ENCODE measurements at regions not wholly inside any gene's neighbourhood (a gene's known extent, or its start where the extent isn't known, plus 50 kb on each side); places are given as distances from the start of the nearest gene placed in this dataset.

DNA sequence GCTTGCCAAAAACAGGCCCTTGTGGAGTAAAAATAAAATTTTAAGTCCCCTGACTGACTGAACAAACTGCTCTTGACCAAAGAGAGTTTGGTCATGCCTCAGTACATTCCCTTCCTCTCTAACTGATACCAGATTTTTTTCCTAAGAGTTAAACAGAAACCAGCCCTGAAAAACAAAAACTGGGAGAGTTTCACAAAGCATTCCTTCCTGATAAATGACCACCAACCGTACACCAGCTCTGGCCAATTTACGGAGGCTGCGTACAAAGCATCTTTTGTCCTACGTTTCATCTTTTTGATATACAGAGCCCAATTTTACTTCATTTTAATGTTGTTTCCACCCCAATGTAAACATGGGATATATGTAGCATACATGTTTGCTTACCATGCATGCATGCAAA is 477.4 kb upstream of the HTR1E start:
- TF ChIP-seq, protein P1, sequence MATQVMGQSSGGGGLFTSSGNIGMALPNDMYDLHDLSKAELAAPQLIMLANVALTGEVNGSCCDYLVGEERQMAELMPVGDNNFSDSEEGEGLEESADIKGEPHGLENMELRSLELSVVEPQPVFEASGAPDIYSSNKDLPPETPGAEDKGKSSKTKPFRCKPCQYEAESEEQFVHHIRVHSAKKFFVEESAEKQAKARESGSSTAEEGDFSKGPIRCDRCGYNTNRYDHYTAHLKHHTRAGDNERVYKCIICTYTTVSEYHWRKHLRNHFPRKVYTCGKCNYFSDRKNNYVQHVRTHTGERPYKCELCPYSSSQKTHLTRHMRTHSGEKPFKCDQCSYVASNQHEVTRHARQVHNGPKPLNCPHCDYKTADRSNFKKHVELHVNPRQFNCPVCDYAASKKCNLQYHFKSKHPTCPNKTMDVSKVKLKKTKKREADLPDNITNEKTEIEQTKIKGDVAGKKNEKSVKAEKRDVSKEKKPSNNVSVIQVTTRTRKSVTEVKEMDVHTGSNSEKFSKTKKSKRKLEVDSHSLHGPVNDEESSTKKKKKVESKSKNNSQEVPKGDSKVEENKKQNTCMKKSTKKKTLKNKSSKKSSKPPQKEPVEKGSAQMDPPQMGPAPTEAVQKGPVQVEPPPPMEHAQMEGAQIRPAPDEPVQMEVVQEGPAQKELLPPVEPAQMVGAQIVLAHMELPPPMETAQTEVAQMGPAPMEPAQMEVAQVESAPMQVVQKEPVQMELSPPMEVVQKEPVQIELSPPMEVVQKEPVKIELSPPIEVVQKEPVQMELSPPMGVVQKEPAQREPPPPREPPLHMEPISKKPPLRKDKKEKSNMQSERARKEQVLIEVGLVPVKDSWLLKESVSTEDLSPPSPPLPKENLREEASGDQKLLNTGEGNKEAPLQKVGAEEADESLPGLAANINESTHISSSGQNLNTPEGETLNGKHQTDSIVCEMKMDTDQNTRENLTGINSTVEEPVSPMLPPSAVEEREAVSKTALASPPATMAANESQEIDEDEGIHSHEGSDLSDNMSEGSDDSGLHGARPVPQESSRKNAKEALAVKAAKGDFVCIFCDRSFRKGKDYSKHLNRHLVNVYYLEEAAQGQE (IDR thresholded peaks at IDR 0.05; ENCODE audit: low read depth), result no peak
- TF ChIP-seq EP300 (IDR thresholded peaks at IDR 0.05; ENCODE audit: borderline replicate concordance) (no peak), NFIC (IDR thresholded peaks at IDR 0.05) (no peak), FOXM1 (IDR thresholded peaks at IDR 0.05; ENCODE audit: borderline replicate concordance, low read depth) (no peak)
- TF ChIP-seq, protein P2, sequence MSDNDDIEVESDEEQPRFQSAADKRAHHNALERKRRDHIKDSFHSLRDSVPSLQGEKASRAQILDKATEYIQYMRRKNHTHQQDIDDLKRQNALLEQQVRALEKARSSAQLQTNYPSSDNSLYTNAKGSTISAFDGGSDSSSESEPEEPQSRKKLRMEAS (IDR thresholded peaks at IDR 0.05), result no peak

DNA sequence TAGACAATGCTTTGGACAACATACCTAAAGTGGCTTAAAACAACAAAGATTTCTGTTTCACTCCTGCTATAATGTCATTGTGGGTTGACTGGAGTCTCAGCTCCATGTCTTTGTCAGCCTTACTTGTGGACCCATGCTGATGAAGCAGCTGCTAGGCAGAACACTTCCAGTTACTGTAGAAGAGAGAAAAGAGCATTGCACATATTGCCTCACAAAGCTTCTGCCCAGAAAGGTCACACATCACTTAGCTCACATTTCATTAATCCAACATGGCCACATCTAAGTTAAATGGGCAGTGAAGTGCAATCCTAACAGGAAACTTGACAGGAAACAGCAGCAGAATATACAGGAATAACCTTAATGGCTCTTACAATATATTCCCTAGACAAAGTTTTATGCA is 480.5 kb upstream of the HTR1E start:
- TF ChIP-seq, protein P3, sequence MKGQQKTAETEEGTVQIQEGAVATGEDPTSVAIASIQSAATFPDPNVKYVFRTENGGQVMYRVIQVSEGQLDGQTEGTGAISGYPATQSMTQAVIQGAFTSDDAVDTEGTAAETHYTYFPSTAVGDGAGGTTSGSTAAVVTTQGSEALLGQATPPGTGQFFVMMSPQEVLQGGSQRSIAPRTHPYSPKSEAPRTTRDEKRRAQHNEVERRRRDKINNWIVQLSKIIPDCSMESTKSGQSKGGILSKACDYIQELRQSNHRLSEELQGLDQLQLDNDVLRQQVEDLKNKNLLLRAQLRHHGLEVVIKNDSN (IDR thresholded peaks at IDR 0.05), result no peak

DNA sequence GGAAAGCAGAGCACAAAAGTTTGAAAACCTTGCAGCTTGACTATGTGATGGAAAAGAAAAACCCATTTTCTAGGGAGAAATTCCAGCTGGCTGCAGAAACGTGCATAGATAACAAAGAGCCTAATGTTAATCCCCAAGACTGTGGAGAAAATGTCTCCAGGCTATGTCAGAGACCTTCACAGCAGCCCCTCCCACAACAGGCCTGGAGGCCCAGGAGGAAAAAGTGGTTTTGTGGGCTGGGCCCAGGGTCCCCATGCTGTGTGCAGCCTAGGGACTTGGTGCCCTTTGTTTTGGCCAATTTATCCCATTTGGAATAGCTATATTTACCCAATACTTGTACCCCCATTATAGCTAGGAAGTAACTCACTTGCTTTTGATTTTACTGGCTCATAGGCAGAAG is 484.1 kb upstream of the HTR1E start:
- TF ChIP-seq, protein P2 (IDR thresholded peaks at IDR 0.05), result no peak

DNA sequence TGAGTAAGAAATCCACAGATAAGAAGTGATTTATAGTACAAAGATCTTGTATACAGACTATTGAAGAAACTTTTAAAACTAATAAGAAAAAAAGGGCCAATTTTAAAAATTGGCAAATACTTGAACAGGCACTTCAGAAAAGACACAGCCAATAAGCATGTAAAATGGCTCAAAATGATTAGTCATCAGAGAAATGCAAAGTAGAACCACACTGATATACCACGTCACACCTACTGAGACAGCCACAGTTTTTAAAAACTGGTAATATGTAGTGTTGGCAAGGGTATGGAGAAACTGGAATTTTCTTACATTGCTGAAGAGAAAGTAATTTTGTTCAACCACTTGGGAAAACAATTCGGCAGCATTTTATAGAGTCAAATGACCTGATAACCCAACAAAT is 488.9 kb upstream of the HTR1E start:
- TF ChIP-seq EP300 (IDR thresholded peaks at IDR 0.05; ENCODE audit: borderline replicate concordance) (no peak), YY1 (IDR thresholded peaks at IDR 0.05; ENCODE audit: low read depth) (no peak), CEBPB (IDR thresholded peaks at IDR 0.05) (no peak), TCF12 (IDR thresholded peaks at IDR 0.05; ENCODE audit: low read depth) (no peak), EGR1 (IDR thresholded peaks at IDR 0.05) (no peak)
- TF ChIP-seq, protein P2 (IDR thresholded peaks at IDR 0.05), result no peak

DNA sequence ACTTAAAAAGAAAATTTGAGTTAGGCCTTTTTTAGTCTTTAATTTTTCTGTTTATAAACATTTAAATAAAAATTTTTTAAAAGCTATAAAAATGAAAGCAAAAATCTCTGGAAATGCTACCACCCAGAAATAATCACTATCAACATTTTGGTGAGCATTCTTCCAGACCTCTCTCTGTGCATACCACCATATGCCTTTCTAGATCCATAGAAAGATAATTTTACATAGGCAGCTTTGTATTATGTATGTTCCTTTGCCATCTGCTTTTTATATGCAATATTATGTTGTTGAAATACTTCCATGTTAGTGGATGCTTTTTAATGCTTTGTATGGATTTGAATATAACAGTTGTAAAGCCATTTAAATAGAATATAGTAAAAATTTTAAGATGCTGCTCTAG is 496.7 kb upstream of the HTR1E start:
- TF ChIP-seq, protein P1 (IDR thresholded peaks at IDR 0.05; ENCODE audit: low read depth), result no peak
- no peak for TF ChIP-seq RAD21 (IDR thresholded peaks at IDR 0.05; ENCODE audit: low read depth)
- no peak for TF ChIP-seq TAF1 (IDR thresholded peaks at IDR 0.05; ENCODE audit: low read depth)
- no peak for TF ChIP-seq TCF12 (IDR thresholded peaks at IDR 0.05; ENCODE audit: low read depth)
- no peak for TF ChIP-seq EGR1 (IDR thresholded peaks at IDR 0.05)
- TF ChIP-seq CEBPB (IDR thresholded peaks at IDR 0.05), result no peak
- no peak for TF ChIP-seq TEAD4 (IDR thresholded peaks at IDR 0.05)
- TF ChIP-seq CREB1 (IDR thresholded peaks at IDR 0.05; ENCODE audit: low read depth), result no peak
- TF ChIP-seq, protein P3 (IDR thresholded peaks at IDR 0.05), result no peak
- no peak for TF ChIP-seq EP300 (IDR thresholded peaks at IDR 0.05; ENCODE audit: borderline replicate concordance)
- TF ChIP-seq, protein P2 (IDR thresholded peaks at IDR 0.05), result no peak
- TF ChIP-seq YY1 (IDR thresholded peaks at IDR 0.05; ENCODE audit: low read depth), result no peak
- no peak for TF ChIP-seq ZBTB7A (IDR thresholded peaks at IDR 0.05; ENCODE audit: low read depth)
- TF ChIP-seq NFIC (IDR thresholded peaks at IDR 0.05), result no peak
- TF ChIP-seq FOXM1 (IDR thresholded peaks at IDR 0.05; ENCODE audit: borderline replicate concordance, low read depth), result no peak

DNA sequence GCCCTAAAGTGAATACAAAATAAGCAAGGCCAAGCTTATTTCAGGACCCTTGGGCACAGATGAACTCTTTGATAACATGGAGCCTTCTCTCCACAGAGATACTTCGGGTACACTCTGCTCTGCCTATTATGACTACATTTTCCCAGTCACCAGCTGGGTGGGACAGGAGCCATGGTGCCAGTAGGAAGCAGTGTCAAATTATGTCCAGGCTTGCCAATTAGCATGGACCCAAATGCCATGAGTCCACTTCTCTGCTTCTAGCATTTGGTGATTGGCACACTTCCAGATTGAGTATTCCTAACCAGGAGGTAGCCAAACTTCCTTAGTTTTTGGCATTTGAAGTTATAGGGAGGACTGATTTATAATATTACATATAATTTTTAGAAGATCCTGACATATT is 513.8 kb upstream of the HTR1E start:
- TF ChIP-seq TAF1 (IDR thresholded peaks at IDR 0.05; ENCODE audit: low read depth), result no peak
- no peak for TF ChIP-seq FOXM1 (IDR thresholded peaks at IDR 0.05; ENCODE audit: borderline replicate concordance, low read depth)
- no peak for TF ChIP-seq TCF12 (IDR thresholded peaks at IDR 0.05; ENCODE audit: low read depth)
- no peak for TF ChIP-seq EGR1 (IDR thresholded peaks at IDR 0.05)
- no peak for TF ChIP-seq CEBPB (IDR thresholded peaks at IDR 0.05)
- TF ChIP-seq, protein P1 (IDR thresholded peaks at IDR 0.05; ENCODE audit: low read depth), result no peak
- TF ChIP-seq EP300 (IDR thresholded peaks at IDR 0.05; ENCODE audit: borderline replicate concordance), result no peak
- TF ChIP-seq, protein P2 (IDR thresholded peaks at IDR 0.05), result no peak
- TF ChIP-seq TEAD4 (IDR thresholded peaks at IDR 0.05), result no peak
- TF ChIP-seq, protein P3 (IDR thresholded peaks at IDR 0.05), result no peak
- TF ChIP-seq RAD21 (IDR thresholded peaks at IDR 0.05; ENCODE audit: low read depth), result no peak
- TF ChIP-seq CREB1 (IDR thresholded peaks at IDR 0.05; ENCODE audit: low read depth), result no peak
- no peak for TF ChIP-seq ZBTB7A (IDR thresholded peaks at IDR 0.05; ENCODE audit: low read depth)
- TF ChIP-seq YY1 (IDR thresholded peaks at IDR 0.05; ENCODE audit: low read depth), result no peak
- TF ChIP-seq NFIC (IDR thresholded peaks at IDR 0.05), result no peak
